ENCODE measurements at regions not wholly inside any gene's neighbourhood (a gene's known extent, or its start where the extent isn't known, plus 50 kb on each side); places are given as distances from the start of the nearest gene placed in this dataset.

DNA sequence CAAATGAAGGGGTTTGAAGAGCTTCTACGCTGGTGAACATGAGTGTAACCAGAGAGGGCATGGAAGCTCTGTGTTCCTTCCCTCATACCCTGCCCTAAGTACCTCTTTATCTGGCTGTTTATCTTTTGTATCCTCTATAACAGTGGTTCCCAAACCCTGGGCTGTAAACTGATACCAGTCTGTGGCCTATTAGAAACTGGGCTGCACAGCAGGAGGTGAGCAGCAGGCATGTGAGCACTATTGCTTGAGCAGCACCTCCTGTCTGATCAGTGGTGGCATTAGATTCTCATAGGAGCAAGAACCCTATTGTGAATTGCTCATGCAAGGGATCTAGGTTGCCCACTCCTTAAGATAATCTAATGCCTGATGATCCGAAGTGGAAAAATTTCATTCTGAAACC is 172.9 kb upstream of the AVPR1A start:
- H3K79me2 ChIP-seq (ENCODE audit: insufficient read depth, low read length): no peaks in the 10 kb centered on the region
- no peak overlapping the region for H3K4me3 ChIP-seq (ENCODE audit: low read depth, low read length, poor library complexity, severe bottlenecking)
- no peak overlapping the region for H2AFZ ChIP-seq (ENCODE audit: low read length)
- no peaks in the 10 kb centered on the region for H3K27me3 ChIP-seq (ENCODE audit: insufficient read depth, low read length)
- TF ChIP-seq, protein P1, sequence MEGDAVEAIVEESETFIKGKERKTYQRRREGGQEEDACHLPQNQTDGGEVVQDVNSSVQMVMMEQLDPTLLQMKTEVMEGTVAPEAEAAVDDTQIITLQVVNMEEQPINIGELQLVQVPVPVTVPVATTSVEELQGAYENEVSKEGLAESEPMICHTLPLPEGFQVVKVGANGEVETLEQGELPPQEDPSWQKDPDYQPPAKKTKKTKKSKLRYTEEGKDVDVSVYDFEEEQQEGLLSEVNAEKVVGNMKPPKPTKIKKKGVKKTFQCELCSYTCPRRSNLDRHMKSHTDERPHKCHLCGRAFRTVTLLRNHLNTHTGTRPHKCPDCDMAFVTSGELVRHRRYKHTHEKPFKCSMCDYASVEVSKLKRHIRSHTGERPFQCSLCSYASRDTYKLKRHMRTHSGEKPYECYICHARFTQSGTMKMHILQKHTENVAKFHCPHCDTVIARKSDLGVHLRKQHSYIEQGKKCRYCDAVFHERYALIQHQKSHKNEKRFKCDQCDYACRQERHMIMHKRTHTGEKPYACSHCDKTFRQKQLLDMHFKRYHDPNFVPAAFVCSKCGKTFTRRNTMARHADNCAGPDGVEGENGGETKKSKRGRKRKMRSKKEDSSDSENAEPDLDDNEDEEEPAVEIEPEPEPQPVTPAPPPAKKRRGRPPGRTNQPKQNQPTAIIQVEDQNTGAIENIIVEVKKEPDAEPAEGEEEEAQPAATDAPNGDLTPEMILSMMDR (IDR thresholded peaks at IDR 0.05; ENCODE audit: low read length): no peak
- no peak for TF ChIP-seq EZH2 (IDR thresholded peaks at IDR 0.05; ENCODE audit: borderline replicate concordance, low read length)
- H4K20me1 ChIP-seq (ENCODE audit: insufficient read depth, low read length): no peaks in the 10 kb centered on the region
- H3K4me2 ChIP-seq (ENCODE audit: low read length): no peak overlapping the region
- no peak overlapping the region for H3K9ac ChIP-seq (ENCODE audit: low read length)
- H3K9me2 ChIP-seq (ENCODE audit: low read depth, low read length): no peaks in the 10 kb centered on the region
- H3F3A ChIP-seq (ENCODE audit: insufficient read depth, low read length): no peaks in the 10 kb centered on the region
- no peaks in the 10 kb centered on the region for H3K9me3 ChIP-seq (ENCODE audit: low read length)
- no peak overlapping the region for H3K27ac ChIP-seq (ENCODE audit: low read depth, low read length, poor library complexity, severe bottlenecking)
- no peaks in the 10 kb centered on the region for H3K4me1 ChIP-seq (ENCODE audit: insufficient read depth, low read length, severe bottlenecking)
- no peaks in the 10 kb centered on the region for H3K36me3 ChIP-seq (ENCODE audit: insufficient read depth, low read length)

DNA sequence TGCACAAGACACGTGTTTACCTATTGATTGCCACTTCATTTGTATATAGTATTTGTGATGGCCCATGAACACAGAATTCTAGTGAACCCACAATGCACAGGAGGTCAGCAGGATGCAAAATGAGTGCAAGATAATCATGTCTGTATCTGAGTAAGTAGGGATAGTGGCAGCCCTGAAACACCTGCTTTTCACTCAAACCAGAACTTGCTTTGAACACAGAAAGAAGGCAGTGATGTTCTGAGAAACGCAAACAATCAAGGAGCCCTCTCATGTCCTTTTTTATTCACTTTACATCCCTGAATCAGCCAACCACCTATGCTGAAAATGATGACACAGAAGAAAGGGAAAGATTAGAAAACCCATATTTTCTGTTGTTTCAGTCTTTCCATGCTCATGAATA is 170.4 kb upstream of the AVPR1A start:
- Histone ChIP-seq H3K79me2 (ENCODE audit: insufficient read depth, low read length) (no peaks in the 10 kb centered on the region), H3F3A (ENCODE audit: insufficient read depth, low read length) (no peaks in the 10 kb centered on the region), H3K27me3 (ENCODE audit: insufficient read depth, low read length) (no peaks in the 10 kb centered on the region), H3K9me2 (ENCODE audit: low read depth, low read length) (no peaks in the 10 kb centered on the region), H2AFZ (ENCODE audit: low read length) (no peak overlapping the region), H4K20me1 (ENCODE audit: insufficient read depth, low read length) (no peaks in the 10 kb centered on the region), H3K4me2 (ENCODE audit: low read length) (no peak overlapping the region), H3K27ac (ENCODE audit: low read depth, low read length, poor library complexity, severe bottlenecking) (no peak overlapping the region), H3K4me1 (ENCODE audit: insufficient read depth, low read length, severe bottlenecking) (no peaks in the 10 kb centered on the region), H3K4me3 (ENCODE audit: low read depth, low read length, poor library complexity, severe bottlenecking) (no peak overlapping the region), H3K36me3 (ENCODE audit: insufficient read depth, low read length) (no peaks in the 10 kb centered on the region), H3K9ac (ENCODE audit: low read length) (no peak overlapping the region), H3K9me3 (ENCODE audit: low read length) (no peaks in the 10 kb centered on the region)
- no peak for TF ChIP-seq EZH2 (IDR thresholded peaks at IDR 0.05; ENCODE audit: borderline replicate concordance, low read length)
- TF ChIP-seq, protein P1 (IDR thresholded peaks at IDR 0.05; ENCODE audit: low read length): no peak

DNA sequence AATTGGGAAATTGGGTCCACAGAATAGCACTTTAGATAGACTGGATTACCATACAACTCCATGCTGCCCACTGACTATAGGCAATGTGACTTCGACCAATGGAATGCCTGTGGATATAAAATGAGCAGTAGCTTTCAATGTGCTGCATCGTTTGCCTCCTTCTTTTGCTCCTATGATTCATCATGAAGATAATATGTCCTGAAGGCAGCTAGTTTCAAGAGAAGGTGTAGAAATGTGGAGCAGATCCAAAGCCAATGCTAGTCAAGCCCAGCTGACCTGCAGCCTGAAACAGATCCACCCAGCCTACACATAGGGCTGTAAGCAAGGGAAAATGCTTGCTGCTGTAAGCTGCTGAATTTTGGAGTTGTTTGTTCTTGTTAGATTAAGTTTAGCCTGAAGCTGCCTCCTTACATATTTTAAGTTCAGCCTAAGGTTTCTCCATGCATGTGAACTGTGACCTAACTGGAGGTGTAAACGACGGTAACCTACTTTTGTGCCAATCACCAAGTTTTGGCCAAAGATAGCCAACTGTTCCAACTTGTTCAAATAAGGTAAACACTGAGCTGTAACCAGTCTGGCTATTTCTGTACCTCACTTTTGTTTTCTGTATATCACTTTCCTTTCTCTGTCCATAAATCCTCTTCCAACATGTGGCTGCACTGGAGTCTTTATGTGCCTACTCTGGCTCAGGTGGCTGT is 169.1 kb upstream of the AVPR1A start:
- no peak for TF ChIP-seq EZH2 (IDR thresholded peaks at IDR 0.05; ENCODE audit: borderline replicate concordance, low read length)
- TF ChIP-seq, protein P1 (IDR thresholded peaks at IDR 0.05; ENCODE audit: low read length): no peak
- no peaks in the 10 kb centered on the region for H3K9me2 ChIP-seq (ENCODE audit: low read depth, low read length)
- no peak overlapping the region for H3K9ac ChIP-seq (ENCODE audit: low read length)

More for the DNA sequence above, 169.1 kb upstream of the AVPR1A start:
- H3K27me3 ChIP-seq (ENCODE audit: insufficient read depth, low read length): no peaks in the 10 kb centered on the region
- no peaks in the 10 kb centered on the region for H3K4me1 ChIP-seq (ENCODE audit: insufficient read depth, low read length, severe bottlenecking)
- H3K36me3 ChIP-seq (ENCODE audit: insufficient read depth, low read length): no peaks in the 10 kb centered on the region
- H3K27ac ChIP-seq (ENCODE audit: low read depth, low read length, poor library complexity, severe bottlenecking): no peak overlapping the region
- H3K9me3 ChIP-seq (ENCODE audit: low read length): no peaks in the 10 kb centered on the region
- no peak overlapping the region for H3K4me3 ChIP-seq (ENCODE audit: low read depth, low read length, poor library complexity, severe bottlenecking)
- no peaks in the 10 kb centered on the region for H3K79me2 ChIP-seq (ENCODE audit: insufficient read depth, low read length)
- H2AFZ ChIP-seq (ENCODE audit: low read length): no peak overlapping the region
- no peaks in the 10 kb centered on the region for H3F3A ChIP-seq (ENCODE audit: insufficient read depth, low read length)
- H3K4me2 ChIP-seq (ENCODE audit: low read length): no peak overlapping the region
- H4K20me1 ChIP-seq (ENCODE audit: insufficient read depth, low read length): no peaks in the 10 kb centered on the region
